ENCODE measurements at regions not wholly inside any gene's neighbourhood (a gene's known extent, or its start where the extent isn't known, plus 50 kb on each side); places are given as distances from the start of the nearest gene placed in this dataset.

GRCh38 chr3:23085261-23085660 lies 117.9 kb upstream of the UBE2E2 start:
- TF ChIP-seq EZH2 (IDR thresholded peaks at IDR 0.05), result no peak
- TF ChIP-seq POLR2AphosphoS5 (IDR thresholded peaks at IDR 0.05; ENCODE audit: borderline replicate concordance, low read depth, low read length), result no peak

Measured in SK-N-MC (cell line).